ENCODE measurements at regions not wholly inside any gene's neighbourhood (a gene's known extent, or its start where the extent isn't known, plus 50 kb on each side); places are given as distances from the start of the nearest gene placed in this dataset.

DNA sequence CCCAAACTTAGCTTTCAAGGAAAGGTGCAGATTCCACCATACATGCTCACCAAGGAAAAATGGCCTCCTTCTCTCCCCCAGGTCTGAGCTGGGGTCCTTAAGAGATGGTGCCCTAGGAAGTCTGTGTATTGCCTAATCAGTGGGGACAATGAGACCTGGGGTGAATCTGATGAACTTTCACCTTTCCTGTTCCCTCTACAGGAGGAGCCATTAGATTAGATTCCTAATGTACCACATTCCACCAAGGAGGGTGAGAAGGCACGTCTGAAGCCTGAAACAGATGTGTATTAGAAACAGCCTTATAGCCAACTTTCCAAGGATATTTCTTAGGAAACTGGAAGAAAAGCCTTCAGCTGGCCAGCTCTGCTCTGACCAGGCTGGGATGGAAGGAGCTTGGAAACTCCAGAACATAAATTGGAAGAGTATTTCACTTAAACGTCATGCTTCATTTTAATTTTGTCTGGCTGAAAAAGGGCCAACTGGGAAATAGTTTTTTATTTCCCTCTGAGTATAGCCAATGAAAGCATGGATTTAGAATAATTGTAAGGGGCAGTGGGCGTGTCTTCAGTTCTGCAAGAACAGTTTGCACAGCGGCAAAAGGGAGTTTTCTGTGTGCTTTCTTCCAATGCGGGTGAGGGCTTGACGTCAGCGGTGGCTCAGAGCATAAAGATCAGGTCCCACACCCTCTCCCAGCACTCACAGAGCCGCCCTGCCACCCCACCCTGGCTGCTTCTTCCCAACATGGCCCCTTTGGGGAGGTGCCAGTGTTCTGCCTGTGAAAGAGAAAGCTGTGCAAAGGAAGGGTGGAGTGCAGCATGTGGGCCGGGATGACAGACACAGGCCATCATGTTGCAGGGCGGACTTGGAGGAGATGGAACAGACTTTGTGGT is 210.9 kb downstream of the ESM1 start:
- TF ChIP-seq, protein P1, sequence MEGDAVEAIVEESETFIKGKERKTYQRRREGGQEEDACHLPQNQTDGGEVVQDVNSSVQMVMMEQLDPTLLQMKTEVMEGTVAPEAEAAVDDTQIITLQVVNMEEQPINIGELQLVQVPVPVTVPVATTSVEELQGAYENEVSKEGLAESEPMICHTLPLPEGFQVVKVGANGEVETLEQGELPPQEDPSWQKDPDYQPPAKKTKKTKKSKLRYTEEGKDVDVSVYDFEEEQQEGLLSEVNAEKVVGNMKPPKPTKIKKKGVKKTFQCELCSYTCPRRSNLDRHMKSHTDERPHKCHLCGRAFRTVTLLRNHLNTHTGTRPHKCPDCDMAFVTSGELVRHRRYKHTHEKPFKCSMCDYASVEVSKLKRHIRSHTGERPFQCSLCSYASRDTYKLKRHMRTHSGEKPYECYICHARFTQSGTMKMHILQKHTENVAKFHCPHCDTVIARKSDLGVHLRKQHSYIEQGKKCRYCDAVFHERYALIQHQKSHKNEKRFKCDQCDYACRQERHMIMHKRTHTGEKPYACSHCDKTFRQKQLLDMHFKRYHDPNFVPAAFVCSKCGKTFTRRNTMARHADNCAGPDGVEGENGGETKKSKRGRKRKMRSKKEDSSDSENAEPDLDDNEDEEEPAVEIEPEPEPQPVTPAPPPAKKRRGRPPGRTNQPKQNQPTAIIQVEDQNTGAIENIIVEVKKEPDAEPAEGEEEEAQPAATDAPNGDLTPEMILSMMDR (conservative IDR thresholded peaks at IDR 0.05; ENCODE audit: low read length) = no peak
- TF ChIP-seq EZH2phosphoT487 (IDR thresholded peaks at IDR 0.05; ENCODE audit: borderline replicate concordance) = no peak

Measured in Loucy (cell line).